GM12892 (cell line): ENCODE measurements at regions not wholly inside any gene's neighbourhood (a gene's known extent, or its start where the extent isn't known, plus 50 kb on each side); places are given as distances from the start of the nearest gene placed in this dataset.
"Not testable (repeated sequence)": the region's sequence is repeated elsewhere in the genome, so short reads cannot be mapped to it uniquely, and the experiment has no call there.

Experiments
- DNase-seq: peaks from one replicate; pipeline ENCODE4 v3.0.0; 2011; ENCODE audit not compliant: insufficient read length
- FAIRE-seq: peaks from 2 replicates; lab custom pipeline; 2011; peaks lifted over from hg19 to GRCh38; lab: Jason Lieb, UNC
- POLR2A ChIP-seq: IDR thresholded peaks from 2 replicates; pipeline ENCODE4 v1.6.1; 2011; ENCODE audit warnings: low read depth, low read length, control low read depth
- POLR2AphosphoS5 ChIP-seq: IDR thresholded peaks from 2 replicates; pipeline ENCODE4 v1.6.1; 2011; ENCODE audit warnings: low read depth, low read length, control low read depth
- TAF1 ChIP-seq: IDR thresholded peaks from 2 replicates; pipeline ENCODE4 v1.6.1; 2011; ENCODE audit warnings: low read depth, mild to moderate bottlenecking, control low read depth, low read length, borderline replicate concordance

- not testable (repeated sequence) for FAIRE-seq, DNase-seq
Measured at GRCh38 chr17:27365329-27365945, 71.5 kb downstream of the WSB1 start.

GRCh38 chr17:27366437-27366836 is 72.5 kb downstream of the WSB1 start:
- no peak for TF ChIP-seq POLR2A
- TF ChIP-seq POLR2AphosphoS5, result no peak
- no peak for TF ChIP-seq TAF1
- FAIRE-seq, result no peak
- no peak for DNase-seq

- no peak for FAIRE-seq
- DNase-seq, result no peak
- TF ChIP-seq TAF1, result no peak
- no peak for TF ChIP-seq POLR2AphosphoS5
- TF ChIP-seq POLR2A, result no peak
Measured at GRCh38 chr17:27367121-27367981, 73.4 kb downstream of the WSB1 start.

- no peak for TF ChIP-seq POLR2A
- TF ChIP-seq POLR2AphosphoS5, result no peak
- TF ChIP-seq TAF1, result no peak
- DNase-seq (no peak), FAIRE-seq (no peak)
Measured at GRCh38 chr17:27368151-27368795, 74.4 kb downstream of the WSB1 start.

GRCh38 chr17:27368980-27369379 is 75.1 kb downstream of the WSB1 start:
- TF ChIP-seq POLR2AphosphoS5 (no peak), POLR2A (no peak), TAF1 (no peak)
- DNase-seq (no peak), FAIRE-seq (no peak)

GRCh38 chr17:27370776-27371175 is 76.9 kb downstream of the WSB1 start:
- FAIRE-seq (no peak), DNase-seq (no peak)
- TF ChIP-seq TAF1 (no peak), POLR2A (no peak), POLR2AphosphoS5 (no peak)

GRCh38 chr17:27373695-27374094 is 79.8 kb downstream of the WSB1 start:
- DNase-seq, FAIRE-seq: not testable (repeated sequence)

GRCh38 chr17:27376637-27377547 is 79.4 kb upstream of the KSR1 start:
- FAIRE-seq, result no peak
- no peak for TF ChIP-seq TAF1
- no peak for TF ChIP-seq POLR2AphosphoS5
- TF ChIP-seq POLR2A, result no peak

GRCh38 chr17:27378482-27379175 is 77.6 kb upstream of the KSR1 start:
- no peak for TF ChIP-seq POLR2AphosphoS5
- no peak for TF ChIP-seq POLR2A
- no peak for TF ChIP-seq TAF1
- FAIRE-seq, result no peak

More at GRCh38 chr17:27376637-27377547, 79.4 kb upstream of the KSR1 start:
- no peak for DNase-seq

GRCh38 chr17:27379888-27380533 is 76.2 kb upstream of the KSR1 start:
- DNase-seq, result no peak
- no peak for TF ChIP-seq POLR2AphosphoS5
- FAIRE-seq, result no peak

More at GRCh38 chr17:27378482-27379175, 77.6 kb upstream of the KSR1 start:
- no peak for DNase-seq
